Activated CD4-positive, CD25-positive, alpha-beta regulatory T cell (primary cell): ENCODE measurements at regions not wholly inside any gene's neighbourhood (a gene's known extent, or its start where the extent isn't known, plus 50 kb on each side); places are given as distances from the start of the nearest gene placed in this dataset.
"Not testable (repeated sequence)": the region's sequence is repeated elsewhere in the genome, so short reads cannot be mapped to it uniquely, and the experiment has no call there.

Experiments used
- DNase-seq, 4 experiments: peaks; one replicate each; lab custom pipeline; 2025; lab: John Stamatoyannopoulos, UW

- DNase-seq = no peak
These were observed 237.8 kb upstream of the SGK1 start for GRCh38 chr6:134555672-134556071.

- no peak for DNase-seq
These were observed 236.0 kb upstream of the SGK1 start for GRCh38 chr6:134553936-134554335.

GRCh38 chr6:134551245-134551960, 233.5 kb upstream of the SGK1 start:
- DNase-seq = no peak

DNA sequence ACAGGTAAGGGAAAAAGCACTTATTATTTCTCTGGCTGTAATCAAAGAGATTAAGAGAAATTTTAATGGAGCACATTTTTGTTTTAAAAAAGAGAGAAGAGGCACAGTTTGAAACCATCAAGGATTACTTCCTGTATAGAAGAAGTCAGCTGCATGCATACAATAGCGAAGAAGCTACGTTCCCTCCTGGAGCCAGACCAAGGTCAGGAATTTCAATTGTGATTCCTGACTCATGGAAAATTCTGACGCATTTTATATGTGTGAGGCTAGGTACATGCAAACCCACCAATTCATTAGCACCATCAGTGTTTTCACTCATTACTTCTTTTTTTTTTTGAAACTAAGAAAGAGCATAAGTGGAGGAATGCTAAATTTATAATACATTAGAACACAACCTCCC, 232.7 kb upstream of the SGK1 start:
- no peak for DNase-seq

- DNase-seq = no peak
These were observed 231.9 kb upstream of the SGK1 start for GRCh38 chr6:134549854-134550253.

DNA sequence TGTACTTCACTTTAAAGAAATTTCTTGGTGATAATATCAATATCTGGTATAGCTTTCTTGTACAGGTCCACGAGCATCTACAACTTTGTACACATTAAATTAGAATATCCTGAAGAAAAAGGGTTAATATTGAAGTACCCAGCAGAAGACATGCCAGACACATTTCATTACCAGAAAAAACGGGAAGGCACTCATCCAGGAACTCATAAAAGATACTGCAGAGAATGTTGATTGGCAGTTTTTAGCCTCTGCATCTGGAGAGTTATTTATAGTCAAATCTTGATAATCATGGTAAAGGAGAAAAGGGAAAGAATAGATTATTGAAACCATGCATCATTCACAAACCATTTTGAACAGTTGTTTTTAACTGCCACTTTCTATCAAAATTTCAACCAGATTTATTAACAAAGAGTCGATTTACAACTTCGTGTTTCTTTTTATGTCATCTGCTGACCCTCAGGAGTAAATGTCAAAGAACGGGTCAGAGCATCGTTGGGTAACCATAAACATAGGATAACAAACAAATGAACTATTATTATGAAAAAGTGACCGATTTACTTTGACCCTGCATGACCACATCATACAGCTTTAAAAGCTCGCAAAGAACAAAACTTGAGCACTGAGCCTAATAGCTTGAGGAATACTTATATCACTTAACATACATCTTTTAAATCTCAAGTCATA, 229.2 kb upstream of the SGK1 start:
- no peak for DNase-seq

- no peak for DNase-seq
These were observed 226.8 kb upstream of the SGK1 start for GRCh38 chr6:134544737-134545136.

DNA sequence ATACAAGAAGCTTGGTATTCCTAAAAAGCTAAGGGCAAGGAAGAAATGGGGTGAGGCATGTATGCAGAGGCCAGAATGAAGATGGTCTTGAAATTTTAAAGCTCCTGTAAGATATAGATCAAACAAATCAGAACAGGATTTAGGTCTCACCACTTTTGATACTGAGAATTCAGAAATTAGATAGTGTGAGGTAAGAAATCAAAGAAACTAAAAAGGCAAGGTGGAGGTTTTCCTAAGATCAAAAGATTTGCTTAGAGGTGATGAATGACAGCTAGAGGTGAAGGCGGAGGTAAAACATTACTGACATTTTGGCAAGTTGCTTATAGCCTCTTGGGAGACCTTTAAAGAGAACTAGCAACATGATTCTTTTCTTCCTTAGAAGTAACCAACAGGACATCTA, 225.2 kb upstream of the SGK1 start:
- DNase-seq = no peak

DNA sequence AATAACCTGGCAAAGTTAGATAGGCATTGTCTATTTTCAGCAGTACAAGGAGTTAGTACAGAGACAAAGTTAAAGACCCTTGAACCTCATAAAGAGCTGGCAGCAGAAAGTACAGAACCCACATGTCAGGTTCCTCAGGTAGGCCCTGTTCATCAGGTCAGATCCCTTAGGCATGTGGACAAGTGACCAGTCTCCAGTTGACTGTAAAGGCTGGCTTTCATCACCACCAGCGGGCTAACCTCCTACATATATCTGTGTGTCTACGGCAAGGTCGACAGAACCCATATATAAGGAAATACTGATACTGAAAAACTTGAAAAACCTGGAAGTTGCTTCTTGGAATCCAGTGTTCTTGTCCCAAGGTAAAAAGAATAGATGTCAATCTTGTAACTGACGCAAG, 223.1 kb upstream of the SGK1 start:
- DNase-seq = no peak

GRCh38 chr6:134539865-134540323, 222.0 kb upstream of the SGK1 start:
- DNase-seq = no peak

GRCh38 chr6:134537765-134538164, 219.9 kb upstream of the SGK1 start:
- not testable (repeated sequence) for DNase-seq

GRCh38 chr6:134537146-134537555, 219.2 kb upstream of the SGK1 start:
- no peak for DNase-seq

GRCh38 chr6:134535831-134536230, 217.9 kb upstream of the SGK1 start:
- DNase-seq = no peak

DNA sequence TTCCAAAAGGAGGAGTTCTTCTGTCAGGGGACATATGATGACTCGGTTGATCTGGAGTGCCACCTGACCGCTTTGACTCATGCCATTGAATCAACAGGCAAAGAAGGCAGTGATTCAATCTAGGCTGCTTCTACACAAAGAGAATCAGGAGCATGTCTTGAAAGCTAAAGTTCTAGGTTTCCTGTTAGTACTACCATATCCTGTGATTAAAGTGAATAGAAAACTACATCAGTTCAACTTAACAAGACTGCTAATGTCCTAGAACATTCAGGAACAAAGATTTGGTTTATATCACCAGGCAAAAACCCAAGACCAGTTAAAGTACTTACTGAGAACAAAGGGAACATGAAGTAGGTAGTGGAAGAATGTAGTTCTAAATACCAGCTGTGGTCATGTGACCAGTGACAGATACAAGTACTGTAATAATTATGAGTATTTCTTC, 216.8 kb upstream of the SGK1 start:
- DNase-seq = no peak

- no peak for DNase-seq
These were observed 216.1 kb upstream of the SGK1 start for GRCh38 chr6:134533991-134534390.

- DNase-seq = no peak
These were observed 215.0 kb upstream of the SGK1 start for GRCh38 chr6:134532694-134533624.

GRCh38 chr6:134531611-134532010, 213.7 kb upstream of the SGK1 start:
- no peak for DNase-seq

DNA sequence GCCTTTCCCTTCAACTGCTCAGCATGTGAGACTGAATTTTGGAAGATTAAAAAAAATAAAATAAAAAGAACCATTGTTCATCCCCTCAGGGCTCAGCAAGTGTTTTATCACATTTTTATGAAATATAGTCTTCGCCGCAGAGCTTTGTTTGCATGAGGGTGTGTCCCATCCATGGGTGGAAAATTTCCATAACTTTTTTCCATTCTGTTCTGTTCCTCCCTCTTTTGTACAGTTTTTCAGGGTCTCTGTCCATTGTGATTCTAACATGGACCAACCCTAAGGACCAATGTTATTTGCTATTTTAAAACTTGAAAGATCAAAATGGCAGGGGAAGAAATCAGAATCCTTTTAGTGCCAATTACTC, 213.3 kb upstream of the SGK1 start:
- DNase-seq = no peak

DNA sequence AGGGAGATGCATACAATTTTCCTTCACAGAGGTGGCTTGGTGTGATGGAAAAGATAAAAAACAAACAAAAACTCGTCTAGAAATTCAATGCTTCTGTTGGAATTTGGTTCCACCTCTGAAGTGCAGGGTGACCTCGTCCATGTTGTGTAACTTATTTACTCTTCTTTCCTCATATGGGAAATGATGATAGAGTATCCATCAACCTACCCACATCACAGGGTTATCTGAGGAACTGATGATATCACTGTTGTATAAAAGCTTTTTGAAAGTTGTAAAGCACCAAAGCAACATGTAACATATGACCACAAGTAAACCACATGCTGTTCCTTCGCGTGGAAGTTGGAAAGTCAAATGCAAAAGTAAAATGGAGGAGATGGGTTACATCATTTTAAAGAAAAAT, 212.0 kb upstream of the SGK1 start:
- no peak for DNase-seq

DNA sequence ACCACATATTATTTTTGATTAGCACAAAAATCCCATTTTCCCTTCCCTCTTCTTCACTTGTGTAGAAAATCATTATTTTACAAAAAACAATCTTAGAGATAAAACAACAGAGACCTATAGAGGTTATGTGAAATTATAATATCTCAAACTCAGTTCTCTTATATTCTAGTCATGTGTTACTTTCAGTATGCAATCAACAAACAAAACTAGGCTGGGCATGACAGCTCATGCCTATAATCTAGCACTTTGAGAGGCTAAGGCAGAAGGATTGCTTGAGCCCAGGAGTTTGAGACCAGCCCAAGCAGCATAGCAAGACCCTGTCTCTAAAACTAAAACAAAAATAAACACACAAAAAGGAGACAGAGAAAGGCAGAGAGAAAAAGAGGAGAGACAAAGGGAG, 211.4 kb upstream of the SGK1 start:
- no peak for DNase-seq

DNA sequence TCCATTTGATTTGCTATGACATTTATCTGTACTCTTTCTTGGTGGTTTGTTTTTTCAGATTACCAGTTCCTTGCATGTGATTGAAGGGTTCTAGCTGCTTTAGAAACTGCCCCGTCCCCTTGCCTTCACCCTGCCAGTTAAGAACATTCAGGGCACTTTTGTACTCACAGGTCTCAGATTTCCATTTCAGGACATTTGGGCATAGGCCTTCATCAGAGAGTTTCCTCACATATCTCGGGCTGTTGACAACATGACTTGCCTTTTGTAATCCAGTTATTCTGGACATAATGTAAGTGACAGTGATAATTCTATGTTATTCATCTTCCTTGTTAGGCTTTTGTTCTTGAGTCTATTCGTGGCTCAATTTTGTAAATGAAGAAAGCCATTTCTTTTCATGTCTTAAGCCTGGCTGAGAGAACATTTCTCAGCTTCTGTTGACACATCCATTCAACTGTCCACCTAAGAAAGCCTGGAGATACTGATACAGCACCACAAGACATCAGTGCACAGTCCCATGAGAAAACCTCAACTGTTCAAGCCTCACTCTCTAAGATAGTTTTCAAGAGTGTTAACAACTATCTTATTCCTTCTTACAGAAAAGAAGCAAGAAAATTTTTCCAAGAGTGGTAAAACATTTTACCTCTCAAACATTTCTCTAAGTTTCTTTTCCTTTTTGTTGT, 209.3 kb upstream of the SGK1 start:
- no peak for DNase-seq
